ENCODE measurements at regions not wholly inside any gene's neighbourhood (a gene's known extent, or its start where the extent isn't known, plus 50 kb on each side); places are given as distances from the start of the nearest gene placed in this dataset.
A peak's percentile ranks its signal among the peaks of the same experiment; 100 is the strongest.

- H3K4me3 ChIP-seq (ENCODE audit: low read depth, low read length), result no peak overlapping the region
- H3K36me3 ChIP-seq (ENCODE audit: control insufficient read depth, insufficient read depth, low read length), result no peaks in the 10 kb centered on the region
- no peak overlapping the region for H3K27ac ChIP-seq (ENCODE audit: low read depth, low read length)
- H3K9me3 ChIP-seq (ENCODE audit: control insufficient read depth, insufficient read depth, low read length), result no peaks in the 10 kb centered on the region
- DNase-seq (ENCODE audit: low read depth in 4 of 6, low spot score in 6 of 6), result peak in 1 of 6 donors; percentile 22
- H3K27me3 ChIP-seq (ENCODE audit: control insufficient read depth, insufficient read depth, low read length), result no peaks in the 10 kb centered on the region
- no peaks in the 10 kb centered on the region for H3K4me1 ChIP-seq (ENCODE audit: control insufficient read depth, insufficient read depth, low read length)
- no CpG with 5 or more reads among the region's 1 CpG for WGBS (ENCODE audit: insufficient coverage)
Observed at GRCh38 chr2:223701761-223702160, 99.6 kb upstream of the SCG2 start.

GRCh38 chr2:223700221-223700620 is 98.1 kb upstream of the SCG2 start:
- H3K4me3 ChIP-seq (ENCODE audit: low read depth, low read length), result no peak overlapping the region
- no peaks in the 10 kb centered on the region for H3K36me3 ChIP-seq (ENCODE audit: control insufficient read depth, insufficient read depth, low read length)
- H3K4me1 ChIP-seq (ENCODE audit: control insufficient read depth, insufficient read depth, low read length), result no peaks in the 10 kb centered on the region
- no peak overlapping the region for H3K27ac ChIP-seq (ENCODE audit: low read depth, low read length)
- H3K9me3 ChIP-seq (ENCODE audit: control insufficient read depth, insufficient read depth, low read length), result no peaks in the 10 kb centered on the region
- WGBS (ENCODE audit: insufficient coverage), result no CpG with 5 or more reads among the region's 3 CpGs
- no peaks in the 10 kb centered on the region for H3K27me3 ChIP-seq (ENCODE audit: control insufficient read depth, insufficient read depth, low read length)
- DNase-seq (ENCODE audit: low read depth in 4 of 6, low spot score in 6 of 6), result no peak

GRCh38 chr2:223697892-223698645 is 95.9 kb upstream of the SCG2 start:
- no peaks in the 10 kb centered on the region for H3K4me1 ChIP-seq (ENCODE audit: control insufficient read depth, insufficient read depth, low read length)
- peak in 1 of 6 donors; percentile 85 for DNase-seq (ENCODE audit: low read depth in 4 of 6, low spot score in 6 of 6)
- no peak overlapping the region for H3K4me3 ChIP-seq (ENCODE audit: low read depth, low read length)
- no peaks in the 10 kb centered on the region for H3K36me3 ChIP-seq (ENCODE audit: control insufficient read depth, insufficient read depth, low read length)
- H3K27me3 ChIP-seq (ENCODE audit: control insufficient read depth, insufficient read depth, low read length), result no peaks in the 10 kb centered on the region
- no peaks in the 10 kb centered on the region for H3K9me3 ChIP-seq (ENCODE audit: control insufficient read depth, insufficient read depth, low read length)
- 94% methylated on average over 3 of the region's 7 CpGs for WGBS (ENCODE audit: insufficient coverage)
- H3K27ac ChIP-seq (ENCODE audit: low read depth, low read length), result no peak overlapping the region

GRCh38 chr2:223697316-223697891 is 95.2 kb upstream of the SCG2 start:
- Histone ChIP-seq H3K4me1 (ENCODE audit: control insufficient read depth, insufficient read depth, low read length) (no peaks in the 10 kb centered on the region), H3K36me3 (ENCODE audit: control insufficient read depth, insufficient read depth, low read length) (no peaks in the 10 kb centered on the region), H3K4me3 (ENCODE audit: low read depth, low read length) (no peak overlapping the region), H3K27ac (ENCODE audit: low read depth, low read length) (no peak overlapping the region), H3K9me3 (ENCODE audit: control insufficient read depth, insufficient read depth, low read length) (no peaks in the 10 kb centered on the region), H3K27me3 (ENCODE audit: control insufficient read depth, insufficient read depth, low read length) (no peaks in the 10 kb centered on the region)
- no peak for DNase-seq (ENCODE audit: low read depth in 4 of 6, low spot score in 6 of 6)
- no CpG with 5 or more reads among the region's 2 CpGs for WGBS (ENCODE audit: insufficient coverage)

- no peaks in the 10 kb centered on the region for H3K9me3 ChIP-seq (ENCODE audit: control insufficient read depth, insufficient read depth, low read length)
- WGBS (ENCODE audit: insufficient coverage), result 67% methylated on average over 1 of the region's 1 CpG
- no peak overlapping the region for H3K27ac ChIP-seq (ENCODE audit: low read depth, low read length)
- H3K36me3 ChIP-seq (ENCODE audit: control insufficient read depth, insufficient read depth, low read length), result no peaks in the 10 kb centered on the region
- H3K27me3 ChIP-seq (ENCODE audit: control insufficient read depth, insufficient read depth, low read length), result no peaks in the 10 kb centered on the region
- no peak for DNase-seq (ENCODE audit: low read depth in 4 of 6, low spot score in 6 of 6)
- H3K4me3 ChIP-seq (ENCODE audit: low read depth, low read length), result no peak overlapping the region
- no peaks in the 10 kb centered on the region for H3K4me1 ChIP-seq (ENCODE audit: control insufficient read depth, insufficient read depth, low read length)
Observed at GRCh38 chr2:223696719-223697118, 94.6 kb upstream of the SCG2 start.

GRCh38 chr2:223692191-223692947 is 90.2 kb upstream of the SCG2 start:
- no peak overlapping the region for H3K27ac ChIP-seq (ENCODE audit: low read depth, low read length)
- no peak overlapping the region for H3K4me3 ChIP-seq (ENCODE audit: low read depth, low read length)
- H3K27me3 ChIP-seq (ENCODE audit: control insufficient read depth, insufficient read depth, low read length), result no peaks in the 10 kb centered on the region
- H3K9me3 ChIP-seq (ENCODE audit: control insufficient read depth, insufficient read depth, low read length), result no peaks in the 10 kb centered on the region
- DNase-seq (ENCODE audit: low read depth in 4 of 6, low spot score in 6 of 6), result peak in 3 of 6 donors; percentile 38 to 75 (median 74)
- peaks cover 3% of the 10 kb centered on the region for H3K4me1 ChIP-seq (ENCODE audit: control insufficient read depth, insufficient read depth, low read length)
- 62% methylated on average over 9 of the region's 13 CpGs for WGBS (ENCODE audit: insufficient coverage)
- H3K36me3 ChIP-seq (ENCODE audit: control insufficient read depth, insufficient read depth, low read length), result no peaks in the 10 kb centered on the region

- peak in 2 of 6 donors; percentile 62 to 91 for DNase-seq (ENCODE audit: low read depth in 4 of 6, low spot score in 6 of 6)
- Histone ChIP-seq H3K27me3 (ENCODE audit: control insufficient read depth, insufficient read depth, low read length) (no peaks in the 10 kb centered on the region), H3K4me1 (ENCODE audit: control insufficient read depth, insufficient read depth, low read length) (peaks cover 3% of the 10 kb centered on the region), H3K9me3 (ENCODE audit: control insufficient read depth, insufficient read depth, low read length) (no peaks in the 10 kb centered on the region), H3K36me3 (ENCODE audit: control insufficient read depth, insufficient read depth, low read length) (no peaks in the 10 kb centered on the region), H3K4me3 (ENCODE audit: low read depth, low read length) (no peak overlapping the region), H3K27ac (ENCODE audit: low read depth, low read length) (no peak overlapping the region)
- WGBS (ENCODE audit: insufficient coverage), result 20% methylated on average over 4 of the region's 4 CpGs
Observed at GRCh38 chr2:223688094-223688835, 86.1 kb upstream of the SCG2 start.

- H3K27ac ChIP-seq (ENCODE audit: low read depth, low read length), result no peak overlapping the region
- no peak for DNase-seq (ENCODE audit: low read depth in 4 of 6, low spot score in 6 of 6)
- H3K27me3 ChIP-seq (ENCODE audit: control insufficient read depth, insufficient read depth, low read length), result no peaks in the 10 kb centered on the region
- H3K4me3 ChIP-seq (ENCODE audit: low read depth, low read length), result no peak overlapping the region
- no peaks in the 10 kb centered on the region for H3K4me1 ChIP-seq (ENCODE audit: control insufficient read depth, insufficient read depth, low read length)
- H3K36me3 ChIP-seq (ENCODE audit: control insufficient read depth, insufficient read depth, low read length), result no peaks in the 10 kb centered on the region
- 100% methylated on average over 1 of the region's 3 CpGs for WGBS (ENCODE audit: insufficient coverage)
- no peaks in the 10 kb centered on the region for H3K9me3 ChIP-seq (ENCODE audit: control insufficient read depth, insufficient read depth, low read length)
Observed at GRCh38 chr2:223681125-223681524, 79.0 kb upstream of the SCG2 start.

- H3K36me3 ChIP-seq (ENCODE audit: control insufficient read depth, insufficient read depth, low read length), result no peaks in the 10 kb centered on the region
- 60% methylated on average over 1 of the region's 5 CpGs for WGBS (ENCODE audit: insufficient coverage)
- H3K27me3 ChIP-seq (ENCODE audit: control insufficient read depth, insufficient read depth, low read length), result no peaks in the 10 kb centered on the region
- no peaks in the 10 kb centered on the region for H3K9me3 ChIP-seq (ENCODE audit: control insufficient read depth, insufficient read depth, low read length)
- no peak for DNase-seq (ENCODE audit: low read depth in 4 of 6, low spot score in 6 of 6)
- no peaks in the 10 kb centered on the region for H3K4me1 ChIP-seq (ENCODE audit: control insufficient read depth, insufficient read depth, low read length)
- H3K27ac ChIP-seq (ENCODE audit: low read depth, low read length), result no peak overlapping the region
- no peak overlapping the region for H3K4me3 ChIP-seq (ENCODE audit: low read depth, low read length)
Observed at GRCh38 chr2:223674998-223675609, 72.9 kb upstream of the SCG2 start.

All from spinal cord (tissue), 9 donors.